HEK293 (cell line): ENCODE measurements at regions not wholly inside any gene's neighbourhood (a gene's known extent, or its start where the extent isn't known, plus 50 kb on each side); places are given as distances from the start of the nearest gene placed in this dataset.

ENCODE experiments used
- CTCF ChIA-PET: fragments of 350-600 bp; formaldehyde crosslinking; extraction: SDS; loops from one replicate; lab custom pipeline; 2021; ENCODE audit warnings: antibody characterized with exemption; lab: Yijun Ruan, JAX
- POLR2A ChIA-PET: fragments of 300-600 bp; formaldehyde crosslinking; extraction: SDS; loops from one replicate; lab custom pipeline; 2020; ENCODE audit warnings: antibody characterized with exemption, inconsistent platforms; lab: Yijun Ruan, JAX
- H3K27ac ChIP-seq: fragments of 200-500 bp; sonication (Bioruptor generic); 2 replicates; pipeline ENCODE4 v1.5.1; 2014; ENCODE audit warnings: low read depth, low read length, control low read depth, inconsistent platforms; ENCODE audit errors: extremely low read depth
- H3K36me3 ChIP-seq, 2 experiments: fragments of 200-500 bp in 1 of 2; sonication (Bioruptor generic) in 1 of 2; 1 replicate in 1 of 2; 2 replicates in 1 of 2; pipeline ENCODE4 v1.5.1; 2014 to 2017; ENCODE audit warnings: inconsistent platforms in 2 of 2, low read length in 2 of 2; ENCODE audit not compliant: control insufficient read depth in 2 of 2, insufficient read depth in 1 of 2
- H3K4me1 ChIP-seq: fragments of 200-500 bp; sonication (Bioruptor generic); 2 replicates; pipeline ENCODE4 v1.5.1; 2014; ENCODE audit warnings: mild to moderate bottlenecking, low read length, inconsistent platforms; ENCODE audit not compliant: control insufficient read depth, insufficient read depth
- H3K4me3 ChIP-seq: 2 replicates; pipeline ENCODE4 v1.5.1; 2011; ENCODE audit warnings: low read depth, mild to moderate bottlenecking, control low read depth, low read length, moderate library complexity
- H3K9me3 ChIP-seq: fragments of 200-500 bp; sonication (Bioruptor generic); 2 replicates; pipeline ENCODE4 v1.5.1; 2014; ENCODE audit warnings: low read depth, low read length, inconsistent platforms; ENCODE audit not compliant: control insufficient read depth, insufficient read depth
- INSM2 ChIP-seq: fragments of 450-650 bp; formaldehyde crosslinking; IDR thresholded peaks from 2 replicates; pipeline ENCODE4 v1.5.1; 2016; ENCODE audit warnings: missing biosample characterization, missing genetic modification characterization
- KLF1 ChIP-seq: fragments of 450-650 bp; formaldehyde crosslinking; IDR thresholded peaks from 2 replicates; pipeline ENCODE4 v1.5.1; 2016; ENCODE audit warnings: missing biosample characterization, missing genetic modification characterization
- SP7 ChIP-seq: fragments of 450-650 bp; formaldehyde crosslinking; IDR thresholded peaks from 2 replicates; pipeline ENCODE4 v1.5.1; 2016; ENCODE audit warnings: missing biosample characterization, missing genetic modification characterization
- ZBTB17 ChIP-seq: fragments of 450-650 bp; formaldehyde crosslinking; IDR thresholded peaks from 2 replicates; pipeline ENCODE4 v1.5.1; 2016; ENCODE audit warnings: missing biosample characterization, missing genetic modification characterization
- ZFP3 ChIP-seq: fragments of 450-650 bp; formaldehyde crosslinking; IDR thresholded peaks from 2 replicates; pipeline ENCODE4 v1.5.1; 2016; ENCODE audit warnings: low read depth, missing biosample characterization, missing genetic modification characterization
- ZFP69B ChIP-seq: fragments of 450-650 bp; formaldehyde crosslinking; IDR thresholded peaks from 2 replicates; pipeline ENCODE4 v1.5.1; 2016; ENCODE audit warnings: missing biosample characterization, missing genetic modification characterization
- ZIC2 ChIP-seq: fragments of 450-650 bp; formaldehyde crosslinking; IDR thresholded peaks from 2 replicates; pipeline ENCODE4 v1.5.1; 2016; ENCODE audit warnings: missing biosample characterization, missing genetic modification characterization
- ZNF146 ChIP-seq: fragments of 450-650 bp; formaldehyde crosslinking; IDR thresholded peaks from 2 replicates; pipeline ENCODE4 v1.5.1; 2016; ENCODE audit warnings: missing biosample characterization, missing genetic modification characterization
- ZNF148 ChIP-seq: fragments of 450-650 bp; formaldehyde crosslinking; IDR thresholded peaks from 2 replicates; pipeline ENCODE4 v1.5.0; 2017; ENCODE audit warnings: missing biosample characterization, missing genetic modification characterization, borderline replicate concordance
- ZNF416 ChIP-seq: fragments of 450-650 bp; formaldehyde crosslinking; IDR thresholded peaks from 2 replicates; pipeline ENCODE4 v1.5.1; 2016; ENCODE audit warnings: missing biosample characterization, missing genetic modification characterization
- ZNF423 ChIP-seq: fragments of 450-650 bp; formaldehyde crosslinking; IDR thresholded peaks from 2 replicates; pipeline ENCODE4 v1.5.1; 2016; ENCODE audit warnings: missing biosample characterization, missing genetic modification characterization
- ZNF561 ChIP-seq: fragments of 450-650 bp; IDR thresholded peaks from 2 replicates; pipeline ENCODE4 v1.5.1; 2018; ENCODE audit warnings: missing biosample characterization, missing genetic modification characterization, borderline replicate concordance
- ZNF580 ChIP-seq: fragments of 450-650 bp; formaldehyde crosslinking; IDR thresholded peaks from 2 replicates; pipeline ENCODE4 v1.5.1; 2016; ENCODE audit warnings: missing biosample characterization, missing genetic modification characterization
- ZNF670 ChIP-seq: fragments of 450-650 bp; formaldehyde crosslinking; IDR thresholded peaks from 2 replicates; pipeline ENCODE4 v1.5.1; 2016; ENCODE audit warnings: missing biosample characterization, missing genetic modification characterization, low read depth
- ZNF707 ChIP-seq: fragments of 450-650 bp; formaldehyde crosslinking; IDR thresholded peaks from 2 replicates; pipeline ENCODE4 v1.5.1; 2016; ENCODE audit warnings: missing biosample characterization, missing genetic modification characterization
- ZNF747 ChIP-seq: fragments of 450-650 bp; formaldehyde crosslinking; IDR thresholded peaks from 2 replicates; pipeline ENCODE4 v1.5.1; 2016; ENCODE audit warnings: missing biosample characterization, missing genetic modification characterization
- ZNF768 ChIP-seq: fragments of 450-650 bp; formaldehyde crosslinking; IDR thresholded peaks from 2 replicates; pipeline ENCODE4 v1.5.1; 2018; ENCODE audit warnings: missing biosample characterization, mild to moderate bottlenecking, missing genetic modification characterization
- ZNF792 ChIP-seq: fragments of 450-650 bp; formaldehyde crosslinking; IDR thresholded peaks from 2 replicates; pipeline ENCODE4 v1.5.1; 2016; ENCODE audit warnings: missing biosample characterization, missing genetic modification characterization
- TF ChIP-seq, protein P1 (sequence below): fragments of 450-650 bp; formaldehyde crosslinking; IDR thresholded peaks from 2 replicates; pipeline ENCODE4 v1.5.1; 2016; ENCODE audit warnings: missing biosample characterization, missing genetic modification characterization, low read depth
- TF ChIP-seq, protein P2 (sequence below): fragments of 450-650 bp; formaldehyde crosslinking; IDR thresholded peaks from 2 replicates; pipeline ENCODE4 v1.5.1; 2016; ENCODE audit warnings: missing biosample characterization, missing genetic modification characterization

- TF ChIP-seq ZNF580, result no peak
- no peak for TF ChIP-seq ZNF747 (tag by site-specific recombination)
- no peak for TF ChIP-seq ZNF423 (tag by site-specific recombination)
- no peak for TF ChIP-seq ZNF416 (tag by site-specific recombination)
- TF ChIP-seq ZNF768 (tag by site-specific recombination), result no peak
- no peak for TF ChIP-seq ZNF707 (tag by site-specific recombination)
- no peak for TF ChIP-seq ZFP3 (tag by site-specific recombination)
- TF ChIP-seq ZIC2 (tag by site-specific recombination), result no peak
- TF ChIP-seq ZNF792 (tag by site-specific recombination), result no peak
- no peak for TF ChIP-seq ZNF146
- TF ChIP-seq SP7 (tag by site-specific recombination), result no peak
- TF ChIP-seq, protein P1, sequence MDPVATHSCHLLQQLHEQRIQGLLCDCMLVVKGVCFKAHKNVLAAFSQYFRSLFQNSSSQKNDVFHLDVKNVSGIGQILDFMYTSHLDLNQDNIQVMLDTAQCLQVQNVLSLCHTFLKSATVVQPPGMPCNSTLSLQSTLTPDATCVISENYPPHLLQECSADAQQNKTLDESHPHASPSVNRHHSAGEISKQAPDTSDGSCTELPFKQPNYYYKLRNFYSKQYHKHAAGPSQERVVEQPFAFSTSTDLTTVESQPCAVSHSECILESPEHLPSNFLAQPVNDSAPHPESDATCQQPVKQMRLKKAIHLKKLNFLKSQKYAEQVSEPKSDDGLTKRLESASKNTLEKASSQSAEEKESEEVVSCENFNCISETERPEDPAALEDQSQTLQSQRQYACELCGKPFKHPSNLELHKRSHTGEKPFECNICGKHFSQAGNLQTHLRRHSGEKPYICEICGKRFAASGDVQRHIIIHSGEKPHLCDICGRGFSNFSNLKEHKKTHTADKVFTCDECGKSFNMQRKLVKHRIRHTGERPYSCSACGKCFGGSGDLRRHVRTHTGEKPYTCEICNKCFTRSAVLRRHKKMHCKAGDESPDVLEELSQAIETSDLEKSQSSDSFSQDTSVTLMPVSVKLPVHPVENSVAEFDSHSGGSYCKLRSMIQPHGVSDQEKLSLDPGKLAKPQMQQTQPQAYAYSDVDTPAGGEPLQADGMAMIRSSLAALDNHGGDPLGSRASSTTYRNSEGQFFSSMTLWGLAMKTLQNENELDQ (tag by site-specific recombination), result no peak
- no peak for TF ChIP-seq ZNF148 (tag by site-specific recombination)
- TF ChIP-seq KLF1 (tag by site-specific recombination), result no peak
- TF ChIP-seq INSM2 (tag by site-specific recombination), result no peak
- TF ChIP-seq, protein P2, sequence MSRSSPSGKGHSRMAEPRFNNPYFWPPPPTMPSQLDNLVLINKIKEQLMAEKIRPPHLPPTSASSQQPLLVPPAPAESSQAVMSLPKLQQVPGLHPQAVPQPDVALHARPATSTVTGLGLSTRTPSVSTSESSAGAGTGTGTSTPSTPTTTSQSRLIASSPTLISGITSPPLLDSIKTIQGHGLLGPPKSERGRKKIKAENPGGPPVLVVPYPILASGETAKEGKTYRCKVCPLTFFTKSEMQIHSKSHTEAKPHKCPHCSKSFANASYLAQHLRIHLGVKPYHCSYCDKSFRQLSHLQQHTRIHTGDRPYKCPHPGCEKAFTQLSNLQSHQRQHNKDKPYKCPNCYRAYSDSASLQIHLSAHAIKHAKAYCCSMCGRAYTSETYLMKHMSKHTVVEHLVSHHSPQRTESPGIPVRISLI (tag by site-specific recombination), result no peak
- no peak for TF ChIP-seq ZNF561 (tag by site-specific recombination)
- TF ChIP-seq ZNF670 (tag by site-specific recombination), result no peak
- TF ChIP-seq ZBTB17, result no peak
- no peak for TF ChIP-seq ZFP69B
- H3K27ac ChIP-seq, result no peak overlapping the region
- no peak overlapping the region for H3K4me3 ChIP-seq
- H3K9me3 ChIP-seq, result no peaks in the 10 kb centered on the region
- H3K36me3 ChIP-seq, result no peaks in the 10 kb centered on the region
- H3K4me1 ChIP-seq, result no peaks in the 10 kb centered on the region
- CTCF ChIA-PET, result no interaction called here
- POLR2A ChIA-PET, result no interaction called here
Observed at GRCh38 chr15:92545996-92546395, 109.6 kb downstream of the FAM174B start.
